Heart right ventricle (tissue), 16 donors: ENCODE measurements at regions not wholly inside any gene's neighbourhood (a gene's known extent, or its start where the extent isn't known, plus 50 kb on each side); places are given as distances from the start of the nearest gene placed in this dataset.

Experiments used
- ATAC-seq, 8 donors: fragments of 200-7000 bp; cut with Tn5 transposase; one replicate each; pipeline ENCODE4 v1.9.1; 2020; ENCODE audit warnings: mild to moderate bottlenecking in 8 of 8, moderate library complexity in 8 of 8, moderate number of reproducible peaks in 1 of 8
- DNase-seq, 2 donors: peaks; one replicate each; pipeline ENCODE4 v3.0.0-alpha.2; 2020
- H3K27ac ChIP-seq, 10 donors: fragments of 200-600 bp; sonication (generic) in 2 of 10; one replicate each; pipeline versions ENCODE4 v1.5.0 to v1.8.0; 2020 to 2022; ENCODE audit warnings: mild to moderate bottlenecking in 3 of 10
- H3K27me3 ChIP-seq, 7 donors: fragments of 200-600 bp; one replicate each; pipeline ENCODE4 v1.8.0; 2021 to 2022; ENCODE audit warnings: mild to moderate bottlenecking in 2 of 7
- H3K36me3 ChIP-seq, 9 donors: fragments of 200-600 bp; sonication (generic) in 1 of 9; one replicate each; pipeline versions ENCODE4 v1.5.0 to v1.8.0; 2020 to 2022; ENCODE audit warnings: mild to moderate bottlenecking in 2 of 9
- H3K4me1 ChIP-seq, 9 donors: fragments of 200-600 bp; sonication (generic) in 1 of 9; one replicate each; pipeline versions ENCODE4 v1.5.0 to v1.8.0; 2020 to 2022; ENCODE audit warnings: mild to moderate bottlenecking in 4 of 9
- H3K4me3 ChIP-seq, 10 donors: fragments of 200-600 bp; sonication (generic) in 2 of 10; one replicate each; pipeline versions ENCODE4 v1.5.0 to v1.8.0; 2020 to 2022; ENCODE audit warnings: mild to moderate bottlenecking in 7 of 10, moderate library complexity in 2 of 10
- H3K9me3 ChIP-seq, 11 donors: fragments of 200-600 bp in 10 of 11; sonication (generic) in 2 of 11; one replicate each; pipeline versions ENCODE4 v1.5.0 to v1.8.0; 2013 to 2022; ENCODE audit warnings: mild to moderate bottlenecking in 2 of 11, control low read depth in 1 of 11, moderate library complexity in 1 of 11
- CTCF ChIP-seq, 9 donors: fragments of 200-600 bp; sonication (generic) in 2 of 9; IDR thresholded peaks; one replicate each; pipeline versions ENCODE4 v1.5.0 to v1.8.0; 2021 to 2022; ENCODE audit warnings: antibody characterized with exemption in 9 of 9, mild to moderate bottlenecking in 5 of 9, moderate library complexity in 1 of 9
- WGBS, 2 donors: extraction: QIAGEN DNeasy Blood & Tissue Kit; methylation state at CpG; one replicate each; pipeline ENCODE4 v1.1.7; 2013; ENCODE audit warnings: inconsistent platforms in 1 of 2; 5-methylcytosine and 5-hydroxymethylcytosine counted together
- intact Hi-C, 10 donors: fragments of 100-400 bp; cut with DNase I; formaldehyde crosslinking; loops; one replicate each; pipeline versions ENCODE4 v1.11.1 to v1.14.2; 2022
- microRNA-seq, 2 donors: library from miRNA; unstranded; fragments of <30 nt; microRNA quantifications; one replicate each; pipeline ENCODE4 v1.2.0, GENCODE V29; 2021
- donor health status: Arrhythmogenic right ventricular cardiomyopathy.
- donor health status: ischemic (EF 13 %, LVEDD 7.1; RV severe dilation, severe dysfunction).
- donor health status: healthy with polysubstance abuse.
- donor health status: DM: no; HTN: yes; CAD: no.
- donor health status: DM: no; HTN: no; CAD: no.
- donor health status: ischemic (EF 25% LVEDD 6.9; RV normal size, moderate dysfunction).
- donor health status: ischemic (EF 25% LVEDD 5.7; RV mildly dilated, moderate dysfunction).
- donor health status: healthy.
- donor health status: DM: yes; HTN: yes; CAD: no.
- donor health status: Ischemic cardiomyopathy.
- donor health status: ischemic (EF 35%, LVEDD 5.7; RV mildly dilated, moderate dysfunction).
- donor health status: nonischemic (EF 11% LVEDD 7.7; RV severe dilation, severe dysfunction).
- donor health status: DM: yes; HTN: yes; CAD: no.
- donor health status: PGD.
- donor health status: ischemic (EF 29% LVEDD 5.4; RV normal size, mild dysfunction).
- donor health status: nonischemic (EF 23%, LVEDD 6.1; RV moderate dilation, normal function).

- Histone ChIP-seq H3K4me1 (peaks cover 0 to 5% (median 0%) of the 10 kb centered on the region in 9 donors), H3K36me3 (no peaks in the 10 kb centered on the region), H3K27me3 (peaks cover 0 to 5% (median 0%) of the 10 kb centered on the region in 7 donors), H3K27ac (no peak overlapping the region), H3K9me3 (peaks cover 0 to 2% (median 0%) of the 10 kb centered on the region in 11 donors), H3K4me3 (no peak overlapping the region)
- peak in 1 of 8 donors; percentile 42 for ATAC-seq
- TF ChIP-seq CTCF (IDR thresholded peaks at IDR 0.05) = no peak
- no peak for DNase-seq
- intact Hi-C loops = loop anchor here in 9 of 10 donors (5.0 to 10.0 kb wide), 3 partner anchors 87 to 847 kb away; no protein-coding TSS in a partner anchor
- WGBS, 2 donors = 77 to 80% methylated on average over 4 of the region's 4 CpGs
These were observed 51.2 kb upstream of the TENM4 start for GRCh38 chr11:79492008-79492407.

Small RNA genes lying in the stretch of these regions (microRNA-seq; reads per million reads assigned to microRNA genes)
- gene MIR4300 = 0 reads per million in 2 donors
